ENCODE measurements at regions not wholly inside any gene's neighbourhood (a gene's known extent, or its start where the extent isn't known, plus 50 kb on each side); places are given as distances from the start of the nearest gene placed in this dataset.

DNA sequence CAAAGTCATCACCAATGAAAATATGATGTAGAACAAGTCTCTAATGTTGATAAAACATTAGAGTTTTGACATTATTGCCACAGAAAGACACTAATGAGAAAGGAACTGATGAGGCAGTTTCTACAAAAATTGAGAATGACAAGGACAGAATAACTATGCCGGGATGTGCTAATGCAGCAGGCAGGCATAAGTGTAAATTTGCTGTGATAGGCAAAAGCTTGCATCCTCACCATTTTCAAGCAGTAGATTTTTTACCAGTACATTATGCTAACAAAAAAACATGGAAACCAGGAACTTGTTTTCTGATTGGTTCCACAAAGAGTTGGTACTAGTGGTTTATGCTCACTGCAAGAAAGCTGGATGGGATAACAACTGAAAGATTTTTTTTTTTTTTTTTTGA, 715.5 kb upstream of the LRRTM4 start:
- TF ChIP-seq, protein P1, sequence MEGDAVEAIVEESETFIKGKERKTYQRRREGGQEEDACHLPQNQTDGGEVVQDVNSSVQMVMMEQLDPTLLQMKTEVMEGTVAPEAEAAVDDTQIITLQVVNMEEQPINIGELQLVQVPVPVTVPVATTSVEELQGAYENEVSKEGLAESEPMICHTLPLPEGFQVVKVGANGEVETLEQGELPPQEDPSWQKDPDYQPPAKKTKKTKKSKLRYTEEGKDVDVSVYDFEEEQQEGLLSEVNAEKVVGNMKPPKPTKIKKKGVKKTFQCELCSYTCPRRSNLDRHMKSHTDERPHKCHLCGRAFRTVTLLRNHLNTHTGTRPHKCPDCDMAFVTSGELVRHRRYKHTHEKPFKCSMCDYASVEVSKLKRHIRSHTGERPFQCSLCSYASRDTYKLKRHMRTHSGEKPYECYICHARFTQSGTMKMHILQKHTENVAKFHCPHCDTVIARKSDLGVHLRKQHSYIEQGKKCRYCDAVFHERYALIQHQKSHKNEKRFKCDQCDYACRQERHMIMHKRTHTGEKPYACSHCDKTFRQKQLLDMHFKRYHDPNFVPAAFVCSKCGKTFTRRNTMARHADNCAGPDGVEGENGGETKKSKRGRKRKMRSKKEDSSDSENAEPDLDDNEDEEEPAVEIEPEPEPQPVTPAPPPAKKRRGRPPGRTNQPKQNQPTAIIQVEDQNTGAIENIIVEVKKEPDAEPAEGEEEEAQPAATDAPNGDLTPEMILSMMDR (IDR thresholded peaks at IDR 0.05): no peak
- TF ChIP-seq POLR2AphosphoS5 (IDR thresholded peaks at IDR 0.05): no peak
